DOHH2 (cell line): ENCODE measurements at regions not wholly inside any gene's neighbourhood (a gene's known extent, or its start where the extent isn't known, plus 50 kb on each side); places are given as distances from the start of the nearest gene placed in this dataset.

Source experiments
- H3F3A ChIP-seq: fragments of 200-600 bp; sonication (generic), shearing (Covaris generic); 2 replicates; pipeline ENCODE4 v1.6.0; 2016; ENCODE audit warnings: antibody characterized with exemption, mild to moderate bottlenecking; ENCODE audit not compliant: control insufficient read depth, insufficient read depth
- H3K27ac ChIP-seq: fragments of 200-600 bp; sonication (generic); 2 replicates; pipeline ENCODE4 v1.5.1; 2014; ENCODE audit warnings: low read depth, mild to moderate bottlenecking, low read length, moderate library complexity
- H3K27me3 ChIP-seq: fragments of 200-600 bp; sonication (generic); 2 replicates; pipeline ENCODE4 v1.6.1; 2014; ENCODE audit warnings: mild to moderate bottlenecking, low read length, mixed read lengths; ENCODE audit not compliant: control insufficient read depth
- H3K36me3 ChIP-seq: fragments of 200-600 bp; sonication (generic); 2 replicates; pipeline ENCODE4 v1.6.1; 2014; ENCODE audit warnings: mild to moderate bottlenecking, low read length, moderate library complexity, mixed read lengths; ENCODE audit not compliant: control insufficient read depth
- H3K4me1 ChIP-seq: fragments of 200-600 bp; sonication (generic); 2 replicates; pipeline ENCODE4 v1.6.1; 2014; ENCODE audit warnings: mild to moderate bottlenecking, low read length, mixed read lengths; ENCODE audit not compliant: control insufficient read depth
- H3K4me2 ChIP-seq: fragments of 200-600 bp; sonication (generic); 2 replicates; pipeline ENCODE4 v1.6.0; 2014; ENCODE audit warnings: mild to moderate bottlenecking, low read length, moderate library complexity
- H3K4me3 ChIP-seq: fragments of 200-600 bp; sonication (generic); 2 replicates; pipeline ENCODE4 v1.5.1; 2014; ENCODE audit warnings: mild to moderate bottlenecking, low read length, mixed read lengths
- H3K79me2 ChIP-seq: fragments of 200-600 bp; sonication (generic); 2 replicates; pipeline ENCODE4 v1.6.1; 2014; ENCODE audit warnings: mild to moderate bottlenecking, low read length, mixed read lengths; ENCODE audit not compliant: control insufficient read depth
- H3K9me2 ChIP-seq: fragments of 200-600 bp; sonication (generic); replicated peaks from 2 replicates; pipeline ENCODE4 v1.6.1; 2014; ENCODE audit warnings: mild to moderate bottlenecking, low read length, mixed read lengths; ENCODE audit not compliant: control insufficient read depth
- H3K9me3 ChIP-seq: fragments of 200-600 bp; sonication (generic); 2 replicates; pipeline ENCODE4 v1.6.1; 2014; ENCODE audit warnings: antibody characterized with exemption, low read length, mixed read lengths; ENCODE audit not compliant: control insufficient read depth, insufficient read depth
- H4K20me1 ChIP-seq: fragments of 200-600 bp; sonication (generic); 2 replicates; pipeline ENCODE4 v1.6.0; 2014; ENCODE audit warnings: low read depth, mild to moderate bottlenecking, antibody characterized with exemption, low read length, moderate library complexity; ENCODE audit not compliant: control insufficient read depth, insufficient read depth
- CTCF ChIP-seq: fragments of 200-600 bp; sonication (generic); IDR thresholded peaks from one replicate; pipeline ENCODE4 v1.5.1; 2014; ENCODE audit warnings: antibody characterized with exemption, mild to moderate bottlenecking, low read depth, low read length; ENCODE audit not compliant: poor library complexity, severe bottlenecking
- EZH2phosphoT487 ChIP-seq: fragments of 200-600 bp; sonication (generic); IDR thresholded peaks from 2 replicates; pipeline ENCODE4 v1.6.1; 2017; ENCODE audit warnings: borderline replicate concordance, mild to moderate bottlenecking, antibody characterized with exemption, low read length, moderate library complexity, mixed read lengths

GRCh38 chr6:48915591-48915990 lies 547.5 kb downstream of the MMUT start:
- Histone ChIP-seq H3K9me3 (no peaks in the 10 kb centered on the region), H4K20me1 (no peaks in the 10 kb centered on the region), H3K4me1 (no peaks in the 10 kb centered on the region), H3F3A (no peaks in the 10 kb centered on the region), H3K36me3 (no peaks in the 10 kb centered on the region), H3K9me2 (no peaks in the 10 kb centered on the region), H3K4me2 (no peak overlapping the region), H3K79me2 (no peaks in the 10 kb centered on the region), H3K4me3 (no peak overlapping the region), H3K27me3 (no peaks in the 10 kb centered on the region), H3K27ac (no peak overlapping the region)
- TF ChIP-seq CTCF: no peak
- TF ChIP-seq EZH2phosphoT487: no peak

GRCh38 chr6:48912503-48912902 lies 550.5 kb downstream of the MMUT start:
- Histone ChIP-seq H3K9me3 (no peaks in the 10 kb centered on the region), H3K27me3 (no peaks in the 10 kb centered on the region), H3K4me3 (no peak overlapping the region), H3K9me2 (no peaks in the 10 kb centered on the region), H3K4me1 (no peaks in the 10 kb centered on the region), H3K36me3 (no peaks in the 10 kb centered on the region), H3K4me2 (no peak overlapping the region), H3K79me2 (no peaks in the 10 kb centered on the region), H3K27ac (no peak overlapping the region), H4K20me1 (no peaks in the 10 kb centered on the region), H3F3A (no peaks in the 10 kb centered on the region)
- no peak for TF ChIP-seq CTCF
- TF ChIP-seq EZH2phosphoT487: no peak

DNA sequence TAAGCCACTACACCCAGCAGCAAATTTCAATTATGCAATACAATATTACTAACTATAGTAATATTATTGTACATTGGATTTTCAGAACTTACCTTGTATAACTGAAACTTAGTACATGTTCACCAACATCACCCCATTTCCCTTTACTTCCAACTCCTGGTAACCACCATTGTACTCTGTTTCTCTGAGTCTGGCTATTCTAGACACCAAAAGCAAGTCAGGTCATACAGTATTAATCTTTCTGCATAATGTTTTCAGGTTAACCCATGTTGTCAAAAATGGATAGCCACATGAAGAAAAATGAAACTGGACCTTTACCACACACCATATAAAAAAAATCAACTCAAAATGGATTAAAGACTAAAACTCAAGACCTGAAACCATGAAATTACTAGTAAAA lies 558.2 kb downstream of the MMUT start:
- H4K20me1 ChIP-seq: no peaks in the 10 kb centered on the region
- no peaks in the 10 kb centered on the region for H3K9me2 ChIP-seq
- H3K79me2 ChIP-seq: no peaks in the 10 kb centered on the region
- no peaks in the 10 kb centered on the region for H3K4me1 ChIP-seq
- no peaks in the 10 kb centered on the region for H3K27me3 ChIP-seq
- TF ChIP-seq CTCF: no peak
- no peak for TF ChIP-seq EZH2phosphoT487
- H3K9me3 ChIP-seq: no peaks in the 10 kb centered on the region
- H3K4me3 ChIP-seq: no peak overlapping the region
- no peaks in the 10 kb centered on the region for H3K36me3 ChIP-seq
- no peak overlapping the region for H3K4me2 ChIP-seq
- H3K27ac ChIP-seq: no peak overlapping the region
- H3F3A ChIP-seq: no peaks in the 10 kb centered on the region

- no peaks in the 10 kb centered on the region for H3K27me3 ChIP-seq
- no peaks in the 10 kb centered on the region for H3K36me3 ChIP-seq
- no peak overlapping the region for H3K4me2 ChIP-seq
- no peaks in the 10 kb centered on the region for H4K20me1 ChIP-seq
- H3K9me2 ChIP-seq: no peaks in the 10 kb centered on the region
- H3K9me3 ChIP-seq: no peaks in the 10 kb centered on the region; the same call in 1 of the 2 replicates
- no peak overlapping the region for H3K27ac ChIP-seq
- H3K79me2 ChIP-seq: no peaks in the 10 kb centered on the region
- H3F3A ChIP-seq: no peaks in the 10 kb centered on the region
- no peak for TF ChIP-seq CTCF
- no peak for TF ChIP-seq EZH2phosphoT487
- H3K4me3 ChIP-seq: no peak overlapping the region
- no peaks in the 10 kb centered on the region for H3K4me1 ChIP-seq
These were observed 568.6 kb downstream of the MMUT start for GRCh38 chr6:48894469-48894868.
